ENCODE measurements at regions not wholly inside any gene's neighbourhood (a gene's known extent, or its start where the extent isn't known, plus 50 kb on each side); places are given as distances from the start of the nearest gene placed in this dataset.

DNA sequence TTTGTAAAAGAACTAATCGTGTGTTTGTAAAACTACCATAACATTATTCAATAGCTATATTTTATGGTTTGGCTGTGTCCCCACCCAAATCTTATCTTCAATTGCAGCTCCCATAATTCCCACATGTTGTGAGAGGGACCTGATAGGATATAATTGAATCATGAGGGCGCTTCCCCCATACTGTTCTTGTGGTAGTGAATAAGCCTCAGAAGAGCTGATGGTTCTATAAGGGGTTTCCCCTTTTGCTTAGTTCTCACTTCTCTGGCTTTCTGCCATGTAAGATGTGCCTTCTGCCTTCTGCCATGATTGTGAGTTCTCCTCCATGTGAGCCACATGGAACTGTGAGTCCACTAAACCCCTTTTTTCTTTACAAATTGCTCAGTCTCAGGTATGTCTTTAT lies 1372.3 kb downstream of the AMY1C start:
- ChIA-PET CTCF (ENCODE audit: low intra/inter-chr PET ratio, low total read pairs) (no interaction called here), POLR2A (no interaction called here)
- WGBS (ENCODE audit: low lambda C conversion rate) = 0% methylated on average over 2 of the region's 2 CpGs
- no peak for TF ChIP-seq CBFB (CRISPR knock-in tag; IDR thresholded peaks at IDR 0.05)
- TF ChIP-seq ZNF224 (CRISPR knock-in tag; IDR thresholded peaks at IDR 0.05) = no peak
- TF ChIP-seq SYNCRIP (IDR thresholded peaks at IDR 0.05; ENCODE audit: insufficient read depth, low read depth, low read length) = no peak
- no peak for TF ChIP-seq SNAPC2 (CRISPR knock-in tag; IDR thresholded peaks at IDR 0.05)
- no peak for TF ChIP-seq PRPF4 (IDR thresholded peaks at IDR 0.05; ENCODE audit: low read depth, low read length, poor library complexity, severe bottlenecking)
- no peak for TF ChIP-seq FOXP1 (IDR thresholded peaks at IDR 0.05)
- TF ChIP-seq FOXP1 (CRISPR knock-in tag; IDR thresholded peaks at IDR 0.05) = no peak
- no peak for TF ChIP-seq ZSCAN22 (CRISPR knock-in tag; IDR thresholded peaks at IDR 0.05)
- TF ChIP-seq ELF1 (CRISPR knock-in tag; IDR thresholded peaks at IDR 0.05) = no peak
- no peak for TF ChIP-seq MTA3 (CRISPR knock-in tag; IDR thresholded peaks at IDR 0.05)
- no peak for TF ChIP-seq CEBPB (IDR thresholded peaks at IDR 0.05; ENCODE audit: borderline replicate concordance, low read depth, low read length)
- TF ChIP-seq, protein P1, sequence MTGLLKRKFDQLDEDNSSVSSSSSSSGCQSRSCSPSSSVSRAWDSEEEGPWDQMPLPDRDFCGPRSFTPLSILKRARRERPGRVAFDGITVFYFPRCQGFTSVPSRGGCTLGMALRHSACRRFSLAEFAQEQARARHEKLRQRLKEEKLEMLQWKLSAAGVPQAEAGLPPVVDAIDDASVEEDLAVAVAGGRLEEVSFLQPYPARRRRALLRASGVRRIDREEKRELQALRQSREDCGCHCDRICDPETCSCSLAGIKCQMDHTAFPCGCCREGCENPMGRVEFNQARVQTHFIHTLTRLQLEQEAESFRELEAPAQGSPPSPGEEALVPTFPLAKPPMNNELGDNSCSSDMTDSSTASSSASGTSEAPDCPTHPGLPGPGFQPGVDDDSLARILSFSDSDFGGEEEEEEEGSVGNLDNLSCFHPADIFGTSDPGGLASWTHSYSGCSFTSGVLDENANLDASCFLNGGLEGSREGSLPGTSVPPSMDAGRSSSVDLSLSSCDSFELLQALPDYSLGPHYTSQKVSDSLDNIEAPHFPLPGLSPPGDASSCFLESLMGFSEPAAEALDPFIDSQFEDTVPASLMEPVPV (CRISPR knock-in tag; IDR thresholded peaks at IDR 0.05) = no peak
- TF ChIP-seq KAT7 (CRISPR knock-in tag; IDR thresholded peaks at IDR 0.05; ENCODE audit: borderline replicate concordance) = no peak
- TF ChIP-seq EZH2 (conservative IDR thresholded peaks at IDR 0.05; ENCODE audit: low read depth, low read length) = no peak
- no peak for TF ChIP-seq GATAD1 (CRISPR knock-in tag; IDR thresholded peaks at IDR 0.05)
- TF ChIP-seq MAZ (IDR thresholded peaks at IDR 0.05; ENCODE audit: borderline replicate concordance, low read depth, low read length) = no peak
- TF ChIP-seq MAZ (CRISPR knock-in tag; IDR thresholded peaks at IDR 0.05; ENCODE audit: low read depth) = no peak
- TF ChIP-seq ZFP62 (CRISPR knock-in tag; IDR thresholded peaks at IDR 0.05) = no peak
- no peak for ATAC-seq
- Histone ChIP-seq H4K20me1 (ENCODE audit: insufficient read depth, low read length) (no peaks in the 10 kb centered on the region), H3K9ac (ENCODE audit: insufficient read depth, low read depth, low read length) (no peak overlapping the region), H3K27me3 (ENCODE audit: control insufficient read depth in 1 of 2, insufficient read depth in 2 of 2, low read length in 2 of 2) (no peaks in the 10 kb centered on the region), H3K27ac (ENCODE audit: extremely low read length, insufficient read depth, low read length) (no peak overlapping the region), H3K4me1 (ENCODE audit: insufficient read depth, low read length) (no peaks in the 10 kb centered on the region), H3K36me3 (replicated peaks in 1 of 2; ENCODE audit: control insufficient read depth in 1 of 2, insufficient read depth in 2 of 2, low read length in 2 of 2) (no peaks in the 10 kb centered on the region), H3K79me2 (ENCODE audit: insufficient read depth, low read length) (no peaks in the 10 kb centered on the region), H3K4me3 (replicated peaks in 1 of 3; ENCODE audit: insufficient read depth in 1 of 3, low read depth in 2 of 3, low read length in 3 of 3) (no peak overlapping the region), H3K4me2 (ENCODE audit: low read depth, low read length) (no peak overlapping the region), H2AFZ (ENCODE audit: low read length) (no peak overlapping the region), H3K9me3 (ENCODE audit: low read length) (no peaks in the 10 kb centered on the region; the same call in 1 of the 2 replicates)
- no peak for FAIRE-seq
- in situ Hi-C loops (cut with HindIII; ENCODE audit: extremely low pct_ligation_motif_present, low pct_unique_long_range_greater_than_20kb) = no loop called here
- BruUV-seq (replicated peaks) = no TSS peak
- intact Hi-C loops (cut with micrococcal nuclease; ENCODE audit: unreplicated experiment) = no loop called here
- no peak for DNase-seq (ENCODE audit: low spot score)
